IMR-90 (cell line): ENCODE measurements at regions not wholly inside any gene's neighbourhood (a gene's known extent, or its start where the extent isn't known, plus 50 kb on each side); places are given as distances from the start of the nearest gene placed in this dataset.

Experiments used
- CHD1 ChIP-seq: IDR thresholded peaks from 2 replicates; pipeline ENCODE4 v1.6.1; 2012; ENCODE audit warnings: low read depth, low read length, improper control_type of control experiment
- CTCF ChIP-seq: conservative IDR thresholded peaks from 2 replicates; pipeline ENCODE4 v1.5.1; 2012; ENCODE audit warnings: mild to moderate bottlenecking, low read depth, low read length, improper control_type of control experiment
- MAZ ChIP-seq: IDR thresholded peaks from 2 replicates; pipeline ENCODE4 v1.6.1; 2012; ENCODE audit warnings: low read depth, mild to moderate bottlenecking, low read length, improper control_type of control experiment, moderate library complexity, borderline replicate concordance
- POLR2A ChIP-seq: IDR thresholded peaks from 2 replicates; pipeline ENCODE4 v1.6.1; 2012; ENCODE audit warnings: mild to moderate bottlenecking, low read depth, low read length
- RAD21 ChIP-seq: IDR thresholded peaks from 2 replicates; pipeline ENCODE4 v1.6.1; 2012; ENCODE audit warnings: low read length, improper control_type of control experiment
- RFX5 ChIP-seq: IDR thresholded peaks from 2 replicates; pipeline ENCODE4 v1.8.0; 2012; ENCODE audit warnings: low read depth, mild to moderate bottlenecking, low read length, moderate library complexity
- USF2 ChIP-seq: fragments of 150-350 bp; IDR thresholded peaks from 2 replicates; pipeline ENCODE4 v1.6.1; 2017; ENCODE audit warnings: mild to moderate bottlenecking, antibody characterized with exemption, low read length, low read depth

- no peak for TF ChIP-seq CTCF
- no peak for TF ChIP-seq POLR2A
- no peak for TF ChIP-seq CHD1
- TF ChIP-seq RAD21: no peak
- TF ChIP-seq USF2: no peak
- no peak for TF ChIP-seq MAZ
- TF ChIP-seq RFX5: no peak
Observed at GRCh38 chr18:41875094-41875780, 79.8 kb upstream of the PIK3C3 start.
